Inflammatory macrophage treated with lipopolysaccharide for 4 hours (primary cell): ENCODE measurements at regions not wholly inside any gene's neighbourhood (a gene's known extent, or its start where the extent isn't known, plus 50 kb on each side); places are given as distances from the start of the nearest gene placed in this dataset.

ENCODE experiments used
- DNase-seq: peaks from one replicate; pipeline ENCODE4 v3.0.0-alpha.2; 2020

GRCh38 chr5:133732536-133732935, 120.2 kb upstream of the FSTL4 start:
- DNase-seq, result no peak

GRCh38 chr5:133731951-133732350, 119.6 kb upstream of the FSTL4 start:
- DNase-seq, result no peak

- DNase-seq, result no peak
Measured at GRCh38 chr5:133730866-133731265, 118.5 kb upstream of the FSTL4 start.

- no peak for DNase-seq
Measured at GRCh38 chr5:133730346-133730745, 118.0 kb upstream of the FSTL4 start.

- no peak for DNase-seq
Measured at GRCh38 chr5:133729800-133730199, 117.5 kb upstream of the FSTL4 start.

GRCh38 chr5:133728475-133728874, 116.1 kb upstream of the FSTL4 start:
- DNase-seq, result no peak

- no peak for DNase-seq
Measured at GRCh38 chr5:133727636-133728035, 115.3 kb upstream of the FSTL4 start.

GRCh38 chr5:133723651-133724366, 111.5 kb upstream of the FSTL4 start:
- no peak for DNase-seq

GRCh38 chr5:133723126-133723525, 110.8 kb upstream of the FSTL4 start:
- no peak for DNase-seq

- no peak for DNase-seq
Measured at GRCh38 chr5:133721365-133721764, 109.0 kb upstream of the FSTL4 start.

- DNase-seq, result no peak
Measured at GRCh38 chr5:133718457-133718856, 106.1 kb upstream of the FSTL4 start.

GRCh38 chr5:133716532-133717183, 104.3 kb upstream of the FSTL4 start:
- DNase-seq, result no peak

- DNase-seq, result no peak
Measured at GRCh38 chr5:133715616-133716015, 103.3 kb upstream of the FSTL4 start.

GRCh38 chr5:133715216-133715615, 102.9 kb upstream of the FSTL4 start:
- DNase-seq, result no peak

GRCh38 chr5:133714161-133714915, 102.0 kb upstream of the FSTL4 start:
- no peak for DNase-seq

GRCh38 chr5:133713751-133714150, 101.4 kb upstream of the FSTL4 start:
- DNase-seq, result no peak

- no peak for DNase-seq
Measured at GRCh38 chr5:133713209-133713608, 100.9 kb upstream of the FSTL4 start.

- DNase-seq, result no peak
Measured at GRCh38 chr5:133712562-133712961, 100.2 kb upstream of the FSTL4 start.

GRCh38 chr5:133709209-133709725, 96.9 kb upstream of the FSTL4 start:
- no peak for DNase-seq

- DNase-seq, result no peak
Measured at GRCh38 chr5:133708331-133708850, 96.0 kb upstream of the FSTL4 start.

- DNase-seq, result no peak
Measured at GRCh38 chr5:133707629-133708028, 95.3 kb upstream of the FSTL4 start.

GRCh38 chr5:133706506-133707430, 94.4 kb upstream of the FSTL4 start:
- DNase-seq, result no peak
